Activated B cell treated with CpG ODN at 0.5 μM for 24 hours (primary cell): ENCODE measurements at regions not wholly inside any gene's neighbourhood (a gene's known extent, or its start where the extent isn't known, plus 50 kb on each side); places are given as distances from the start of the nearest gene placed in this dataset.

Experiments
- ATAC-seq: fragments of 200-7000 bp; cut with Tn5 transposase; one replicate; pipeline ENCODE4 v1.10.0; 2021; ENCODE audit warnings: low read depth, mild to moderate bottlenecking, moderate library complexity
- CTCF ChIA-PET: fragments of 350-600 bp; sonication (Branson Sonifier 250); formaldehyde crosslinking; loops from one replicate; lab custom pipeline; 2021; ENCODE audit warnings: antibody characterized with exemption; lab: Charles Lee
- POLR2A ChIA-PET: fragments of 350-600 bp; sonication (Branson Sonifier 250); formaldehyde crosslinking; loops from one replicate; lab custom pipeline; 2021; ENCODE audit warnings: antibody characterized with exemption; lab: Charles Lee
- DNase-seq: peaks from one replicate; pipeline ENCODE4 v3.0.0; 2022
- H3K27ac Mint-ChIP-seq: one replicate; pipeline ENCODE4 v1.8.0; 2020; ENCODE audit warnings: mixed read lengths
- H3K27me3 Mint-ChIP-seq: one replicate; pipeline ENCODE4 v1.8.0; 2021; ENCODE audit warnings: mixed read lengths
- H3K36me3 Mint-ChIP-seq: one replicate; pipeline ENCODE4 v1.8.0; 2021; ENCODE audit warnings: low read depth, mixed read lengths
- H3K4me1 Mint-ChIP-seq: one replicate; pipeline ENCODE4 v1.8.0; 2021; ENCODE audit warnings: mixed read lengths
- H3K4me3 Mint-ChIP-seq: one replicate; pipeline ENCODE4 v1.8.0; 2020; ENCODE audit warnings: mild to moderate bottlenecking, mixed read lengths
- H3K9me3 Mint-ChIP-seq: one replicate; pipeline ENCODE4 v1.8.0; 2020; ENCODE audit warnings: mixed read lengths
- CTCF ChIP-seq: fragments of 200-600 bp; IDR thresholded peaks from one replicate; pipeline ENCODE4 v1.8.0; 2022; ENCODE audit warnings: antibody characterized with exemption, mild to moderate bottlenecking
- intact Hi-C: fragments of 100-400 bp; cut with micrococcal nuclease; formaldehyde crosslinking; loops from one replicate; pipeline ENCODE4 v1.15.1; 2024

GRCh38 chrY:19142093-19142492, 368.6 kb upstream of the HSFY2 start:
- H3K36me3 Mint-ChIP-seq: no peaks in the 10 kb centered on the region
- no peak overlapping the region for H3K4me3 Mint-ChIP-seq
- ATAC-seq: no peak
- H3K9me3 Mint-ChIP-seq: no peaks in the 10 kb centered on the region
- ChIA-PET CTCF (no interaction called here), POLR2A (no interaction called here)
- H3K27me3 Mint-ChIP-seq: peaks cover 2% of the 10 kb centered on the region
- DNase-seq: no peak
- no peak for TF ChIP-seq CTCF
- H3K4me1 Mint-ChIP-seq: no peaks in the 10 kb centered on the region
- H3K27ac Mint-ChIP-seq: no peak overlapping the region
- intact Hi-C loops: no loop called here

- TF ChIP-seq CTCF: no peak
- ChIA-PET POLR2A (no interaction called here), CTCF (no interaction called here)
- ATAC-seq (no peak), DNase-seq (no peak)
- Mint-ChIP-seq H3K36me3 (no peaks in the 10 kb centered on the region), H3K4me3 (no peak overlapping the region), H3K27me3 (peaks cover 2% of the 10 kb centered on the region), H3K4me1 (no peaks in the 10 kb centered on the region), H3K9me3 (no peaks in the 10 kb centered on the region), H3K27ac (no peak overlapping the region)
- intact Hi-C loops: no loop called here
Measured at GRCh38 chrY:19140285-19140920, 366.9 kb upstream of the HSFY2 start.

GRCh38 chrY:19134426-19134825, 360.9 kb upstream of the HSFY2 start:
- TF ChIP-seq CTCF: no peak
- ChIA-PET CTCF (no interaction called here), POLR2A (no interaction called here)
- no peak for ATAC-seq
- Mint-ChIP-seq H3K4me3 (no peak overlapping the region), H3K36me3 (no peaks in the 10 kb centered on the region), H3K4me1 (no peaks in the 10 kb centered on the region), H3K27ac (no peak overlapping the region), H3K9me3 (no peaks in the 10 kb centered on the region), H3K27me3 (no peaks in the 10 kb centered on the region)
- intact Hi-C loops: no loop called here
- DNase-seq: no peak

GRCh38 chrY:19130569-19131358, 357.2 kb upstream of the HSFY2 start:
- DNase-seq: no peak
- no peak for ATAC-seq
- ChIA-PET POLR2A (no interaction called here), CTCF (no interaction called here)
- Mint-ChIP-seq H3K4me3 (no peak overlapping the region), H3K9me3 (no peaks in the 10 kb centered on the region), H3K27ac (no peak overlapping the region), H3K27me3 (no peaks in the 10 kb centered on the region), H3K36me3 (no peaks in the 10 kb centered on the region), H3K4me1 (peaks cover 8% of the 10 kb centered on the region)
- intact Hi-C loops: no loop called here
- TF ChIP-seq CTCF: no peak

GRCh38 chrY:19126889-19127288, 353.4 kb upstream of the HSFY2 start:
- H3K36me3 Mint-ChIP-seq: no peaks in the 10 kb centered on the region
- ATAC-seq (no peak), DNase-seq (no peak)
- intact Hi-C loops: no loop called here
- TF ChIP-seq CTCF: no peak
- POLR2A ChIA-PET: no interaction called here
- CTCF ChIA-PET: no interaction called here
- peaks cover 8% of the 10 kb centered on the region for H3K4me1 Mint-ChIP-seq
- H3K4me3 Mint-ChIP-seq: no peak overlapping the region
- no peak overlapping the region for H3K27ac Mint-ChIP-seq
- no peaks in the 10 kb centered on the region for H3K9me3 Mint-ChIP-seq
- H3K27me3 Mint-ChIP-seq: no peaks in the 10 kb centered on the region
